MM.1S (cell line): ENCODE measurements at regions not wholly inside any gene's neighbourhood (a gene's known extent, or its start where the extent isn't known, plus 50 kb on each side); places are given as distances from the start of the nearest gene placed in this dataset.

Experiments
- EZH2 ChIP-seq: fragments of 300-600 bp; sonication (generic); optimal IDR thresholded peaks from 2 replicates; pipeline ENCODE3; 2017; ENCODE audit warnings: low read depth, mild to moderate bottlenecking, antibody characterized with exemption, low read length, mixed read lengths
- EZH2phosphoT487 ChIP-seq: fragments of 300-600 bp; sonication (generic); IDR thresholded peaks from 2 replicates; pipeline ENCODE4 v1.6.1; 2018; ENCODE audit warnings: antibody characterized with exemption, low read length
- TF ChIP-seq, protein P1 (sequence below): fragments of 300-600 bp; sonication (generic); IDR thresholded peaks from 2 replicates; pipeline ENCODE4 v1.5.1; 2016; ENCODE audit warnings: antibody characterized with exemption, low read length, mixed read lengths

DNA sequence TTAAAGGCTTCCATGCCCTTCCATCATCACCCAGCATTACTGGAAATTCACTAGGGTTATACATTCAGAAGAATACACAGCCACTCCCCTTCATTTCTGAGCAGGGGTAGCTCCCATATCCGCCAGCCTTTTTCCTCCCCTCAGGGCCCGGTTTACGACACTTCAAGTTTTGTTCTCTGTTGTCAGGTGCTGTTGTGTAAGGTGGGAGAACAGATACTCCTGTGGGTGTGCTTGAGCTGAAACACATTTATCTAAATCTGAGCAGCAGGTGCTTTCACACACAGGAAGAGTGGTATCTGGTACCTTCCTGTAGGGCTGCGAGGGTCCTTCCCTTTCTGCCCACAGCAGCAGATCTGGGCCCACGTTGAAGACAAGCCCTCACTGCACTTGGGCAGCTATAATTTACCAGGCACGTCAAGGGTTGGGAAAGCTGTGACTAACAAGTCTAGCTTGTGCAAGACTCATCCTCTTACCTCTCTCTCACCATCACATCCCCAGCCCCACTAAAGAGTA, 215.8 kb upstream of the RREB1 start:
- no peak for TF ChIP-seq EZH2
- TF ChIP-seq, protein P1, sequence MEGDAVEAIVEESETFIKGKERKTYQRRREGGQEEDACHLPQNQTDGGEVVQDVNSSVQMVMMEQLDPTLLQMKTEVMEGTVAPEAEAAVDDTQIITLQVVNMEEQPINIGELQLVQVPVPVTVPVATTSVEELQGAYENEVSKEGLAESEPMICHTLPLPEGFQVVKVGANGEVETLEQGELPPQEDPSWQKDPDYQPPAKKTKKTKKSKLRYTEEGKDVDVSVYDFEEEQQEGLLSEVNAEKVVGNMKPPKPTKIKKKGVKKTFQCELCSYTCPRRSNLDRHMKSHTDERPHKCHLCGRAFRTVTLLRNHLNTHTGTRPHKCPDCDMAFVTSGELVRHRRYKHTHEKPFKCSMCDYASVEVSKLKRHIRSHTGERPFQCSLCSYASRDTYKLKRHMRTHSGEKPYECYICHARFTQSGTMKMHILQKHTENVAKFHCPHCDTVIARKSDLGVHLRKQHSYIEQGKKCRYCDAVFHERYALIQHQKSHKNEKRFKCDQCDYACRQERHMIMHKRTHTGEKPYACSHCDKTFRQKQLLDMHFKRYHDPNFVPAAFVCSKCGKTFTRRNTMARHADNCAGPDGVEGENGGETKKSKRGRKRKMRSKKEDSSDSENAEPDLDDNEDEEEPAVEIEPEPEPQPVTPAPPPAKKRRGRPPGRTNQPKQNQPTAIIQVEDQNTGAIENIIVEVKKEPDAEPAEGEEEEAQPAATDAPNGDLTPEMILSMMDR: no peak
- TF ChIP-seq EZH2phosphoT487: no peak
